ENCODE measurements at regions not wholly inside any gene's neighbourhood (a gene's known extent, or its start where the extent isn't known, plus 50 kb on each side); places are given as distances from the start of the nearest gene placed in this dataset.

GRCh38 chr21:18877917-18878316 lies 474.3 kb upstream of the TMPRSS15 start:
- no peak for FAIRE-seq
- DNase-seq (ENCODE audit: insufficient read length, low spot score) = no peak
- TF ChIP-seq POLR2A (IDR thresholded peaks at IDR 0.05; ENCODE audit: low read depth, low read length) = no peak

GRCh38 chr21:18887922-18888602 lies 484.5 kb upstream of the TMPRSS15 start:
- DNase-seq (ENCODE audit: insufficient read length, low spot score) (no peak), FAIRE-seq (no peak)
- no peak for TF ChIP-seq POLR2A (IDR thresholded peaks at IDR 0.05; ENCODE audit: low read depth, low read length)

GRCh38 chr21:18893406-18893805 lies 489.8 kb upstream of the TMPRSS15 start:
- no peak for DNase-seq (ENCODE audit: insufficient read length, low spot score)
- no peak for FAIRE-seq
- TF ChIP-seq POLR2A (IDR thresholded peaks at IDR 0.05; ENCODE audit: low read depth, low read length) = no peak

- no peak for TF ChIP-seq POLR2A (IDR thresholded peaks at IDR 0.05; ENCODE audit: low read depth, low read length)
- no peak for DNase-seq (ENCODE audit: insufficient read length, low spot score)
- no peak for FAIRE-seq
Measured at GRCh38 chr21:18894387-18894786, 490.8 kb upstream of the TMPRSS15 start.

- no peak for TF ChIP-seq POLR2A (IDR thresholded peaks at IDR 0.05; ENCODE audit: low read depth, low read length)
- FAIRE-seq (no peak), DNase-seq (ENCODE audit: insufficient read length, low spot score) (no peak)
Measured at GRCh38 chr21:18899261-18899660, 495.7 kb upstream of the TMPRSS15 start.

GRCh38 chr21:18902660-18903059 lies 499.1 kb upstream of the TMPRSS15 start:
- DNase-seq (ENCODE audit: insufficient read length, low spot score) (no peak), FAIRE-seq (no peak)
- TF ChIP-seq POLR2A (IDR thresholded peaks at IDR 0.05; ENCODE audit: low read depth, low read length) = no peak

GRCh38 chr21:18907076-18907475 lies 503.5 kb upstream of the TMPRSS15 start:
- no peak for TF ChIP-seq POLR2A (IDR thresholded peaks at IDR 0.05; ENCODE audit: low read depth, low read length)
- FAIRE-seq (no peak), DNase-seq (ENCODE audit: insufficient read length, low spot score) (no peak)

- TF ChIP-seq POLR2A (IDR thresholded peaks at IDR 0.05; ENCODE audit: low read depth, low read length) = no peak
- FAIRE-seq = no peak
- no peak for DNase-seq (ENCODE audit: insufficient read length, low spot score)
Measured at GRCh38 chr21:18908641-18909040, 505.1 kb upstream of the TMPRSS15 start.

GRCh38 chr21:18913914-18914313 lies 510.3 kb upstream of the TMPRSS15 start:
- no peak for TF ChIP-seq POLR2A (IDR thresholded peaks at IDR 0.05; ENCODE audit: low read depth, low read length)
- DNase-seq (ENCODE audit: insufficient read length, low spot score) = no peak
- FAIRE-seq = no peak

GRCh38 chr21:18914570-18914969 lies 511.0 kb upstream of the TMPRSS15 start:
- FAIRE-seq (no peak), DNase-seq (ENCODE audit: insufficient read length, low spot score) (no peak)
- TF ChIP-seq POLR2A (IDR thresholded peaks at IDR 0.05; ENCODE audit: low read depth, low read length) = no peak

GRCh38 chr21:18917622-18918021 lies 514.0 kb upstream of the TMPRSS15 start:
- DNase-seq (ENCODE audit: insufficient read length, low spot score) (no peak), FAIRE-seq (no peak)
- no peak for TF ChIP-seq POLR2A (IDR thresholded peaks at IDR 0.05; ENCODE audit: low read depth, low read length)

GRCh38 chr21:18931237-18931636 lies 527.7 kb upstream of the TMPRSS15 start:
- no peak for DNase-seq (ENCODE audit: insufficient read length, low spot score)
- no peak for FAIRE-seq
- no peak for TF ChIP-seq POLR2A (IDR thresholded peaks at IDR 0.05; ENCODE audit: low read depth, low read length)

GRCh38 chr21:18937337-18937736 lies 533.8 kb upstream of the TMPRSS15 start:
- TF ChIP-seq POLR2A (IDR thresholded peaks at IDR 0.05; ENCODE audit: low read depth, low read length) = no peak
- FAIRE-seq = no peak
- DNase-seq (ENCODE audit: insufficient read length, low spot score) = no peak

- no peak for DNase-seq (ENCODE audit: insufficient read length, low spot score)
- TF ChIP-seq POLR2A (IDR thresholded peaks at IDR 0.05; ENCODE audit: low read depth, low read length) = no peak
- FAIRE-seq = peak; percentile 36
Measured at GRCh38 chr21:18940791-18941190, 537.2 kb upstream of the TMPRSS15 start.

GRCh38 chr21:18950045-18950740 lies 546.6 kb upstream of the TMPRSS15 start:
- DNase-seq (ENCODE audit: insufficient read length, low spot score) (no peak), FAIRE-seq (peak; percentile 43)
- TF ChIP-seq POLR2A (IDR thresholded peaks at IDR 0.05; ENCODE audit: low read depth, low read length) = no peak

Data from H54 (cell line).